ENCODE measurements at regions not wholly inside any gene's neighbourhood (a gene's known extent, or its start where the extent isn't known, plus 50 kb on each side); places are given as distances from the start of the nearest gene placed in this dataset.

- Histone ChIP-seq H3K4me3 (ENCODE audit: low read depth in 1 of 3, low read length in 3 of 3) (no peak overlapping the region), H3K27ac (ENCODE audit: low read depth in 1 of 2, low read length in 2 of 2) (no peak overlapping the region), H3K4me1 (ENCODE audit: control insufficient read depth in 4 of 4, insufficient read depth in 4 of 4, low read length in 3 of 4) (peaks cover 0 to 5% (median 0%) of the 10 kb centered on the region in 4 donors), H3K27me3 (ENCODE audit: control insufficient read depth in 4 of 4, insufficient read depth in 4 of 4, low read length in 3 of 4) (no peaks in the 10 kb centered on the region), H3K9me3 (ENCODE audit: control insufficient read depth in 4 of 4, low read length in 3 of 4) (no peaks in the 10 kb centered on the region), H3K36me3 (ENCODE audit: control insufficient read depth in 4 of 4, insufficient read depth in 3 of 4, low read depth in 1 of 4, low read length in 3 of 4) (no peaks in the 10 kb centered on the region), H3K9ac (ENCODE audit: low read depth in 1 of 2, low read length in 2 of 2) (no peak overlapping the region)
- TF ChIP-seq, protein P1, sequence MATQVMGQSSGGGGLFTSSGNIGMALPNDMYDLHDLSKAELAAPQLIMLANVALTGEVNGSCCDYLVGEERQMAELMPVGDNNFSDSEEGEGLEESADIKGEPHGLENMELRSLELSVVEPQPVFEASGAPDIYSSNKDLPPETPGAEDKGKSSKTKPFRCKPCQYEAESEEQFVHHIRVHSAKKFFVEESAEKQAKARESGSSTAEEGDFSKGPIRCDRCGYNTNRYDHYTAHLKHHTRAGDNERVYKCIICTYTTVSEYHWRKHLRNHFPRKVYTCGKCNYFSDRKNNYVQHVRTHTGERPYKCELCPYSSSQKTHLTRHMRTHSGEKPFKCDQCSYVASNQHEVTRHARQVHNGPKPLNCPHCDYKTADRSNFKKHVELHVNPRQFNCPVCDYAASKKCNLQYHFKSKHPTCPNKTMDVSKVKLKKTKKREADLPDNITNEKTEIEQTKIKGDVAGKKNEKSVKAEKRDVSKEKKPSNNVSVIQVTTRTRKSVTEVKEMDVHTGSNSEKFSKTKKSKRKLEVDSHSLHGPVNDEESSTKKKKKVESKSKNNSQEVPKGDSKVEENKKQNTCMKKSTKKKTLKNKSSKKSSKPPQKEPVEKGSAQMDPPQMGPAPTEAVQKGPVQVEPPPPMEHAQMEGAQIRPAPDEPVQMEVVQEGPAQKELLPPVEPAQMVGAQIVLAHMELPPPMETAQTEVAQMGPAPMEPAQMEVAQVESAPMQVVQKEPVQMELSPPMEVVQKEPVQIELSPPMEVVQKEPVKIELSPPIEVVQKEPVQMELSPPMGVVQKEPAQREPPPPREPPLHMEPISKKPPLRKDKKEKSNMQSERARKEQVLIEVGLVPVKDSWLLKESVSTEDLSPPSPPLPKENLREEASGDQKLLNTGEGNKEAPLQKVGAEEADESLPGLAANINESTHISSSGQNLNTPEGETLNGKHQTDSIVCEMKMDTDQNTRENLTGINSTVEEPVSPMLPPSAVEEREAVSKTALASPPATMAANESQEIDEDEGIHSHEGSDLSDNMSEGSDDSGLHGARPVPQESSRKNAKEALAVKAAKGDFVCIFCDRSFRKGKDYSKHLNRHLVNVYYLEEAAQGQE (IDR thresholded peaks at IDR 0.05) = no peak
- peak in 1 of 2 donors; percentile 14 for TF ChIP-seq EGR1 (IDR thresholded peaks at IDR 0.05; ENCODE audit: low read depth in 2 of 2)
- DNase-seq (ENCODE audit: low spot score) = no peak
- WGBS = 46% methylated on average over 3 of the region's 3 CpGs
These were observed 62.9 kb downstream of the TEX35 start for GRCh38 chr1:178575611-178576361.

- peaks cover 0 to 5% (median 0%) of the 10 kb centered on the region in 4 donors for H3K4me1 ChIP-seq (ENCODE audit: control insufficient read depth in 4 of 4, insufficient read depth in 4 of 4, low read length in 3 of 4)
- no peak overlapping the region for H3K4me3 ChIP-seq (ENCODE audit: low read depth in 1 of 3, low read length in 3 of 3)
- no peak overlapping the region for H3K9ac ChIP-seq (ENCODE audit: low read depth in 1 of 2, low read length in 2 of 2)
- 97% methylated on average over 6 of the region's 6 CpGs for WGBS
- TF ChIP-seq GABPA (IDR thresholded peaks at IDR 0.05 in 1 of 2, conservative IDR thresholded peaks at IDR 0.05 in 1 of 2) = no peak
- no peak for TF ChIP-seq SP1 (IDR thresholded peaks at IDR 0.05)
- no peak for TF ChIP-seq ZBTB33 (IDR thresholded peaks at IDR 0.05)
- TF ChIP-seq, protein P2, sequence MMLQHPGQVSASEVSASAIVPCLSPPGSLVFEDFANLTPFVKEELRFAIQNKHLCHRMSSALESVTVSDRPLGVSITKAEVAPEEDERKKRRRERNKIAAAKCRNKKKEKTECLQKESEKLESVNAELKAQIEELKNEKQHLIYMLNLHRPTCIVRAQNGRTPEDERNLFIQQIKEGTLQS (IDR thresholded peaks at IDR 0.05) = no peak
- TF ChIP-seq, protein P1 (IDR thresholded peaks at IDR 0.05) = no peak
- no peak for DNase-seq (ENCODE audit: low spot score)
- no peak overlapping the region for H3K27ac ChIP-seq (ENCODE audit: low read depth in 1 of 2, low read length in 2 of 2)
- no peaks in the 10 kb centered on the region for H3K9me3 ChIP-seq (ENCODE audit: control insufficient read depth in 4 of 4, low read length in 3 of 4)
- no peaks in the 10 kb centered on the region for H3K27me3 ChIP-seq (ENCODE audit: control insufficient read depth in 4 of 4, insufficient read depth in 4 of 4, low read length in 3 of 4)
- no peaks in the 10 kb centered on the region for H3K36me3 ChIP-seq (ENCODE audit: control insufficient read depth in 4 of 4, insufficient read depth in 3 of 4, low read depth in 1 of 4, low read length in 3 of 4)
These were observed 63.9 kb downstream of the TEX35 start for GRCh38 chr1:178576841-178577240.
